Neural crest cell (in vitro differentiated cells): ENCODE measurements at regions not wholly inside any gene's neighbourhood (a gene's known extent, or its start where the extent isn't known, plus 50 kb on each side); places are given as distances from the start of the nearest gene placed in this dataset.

Experiments
- DNase-seq: peaks from one replicate; pipeline ENCODE4 v3.0.0; 2021; ENCODE audit warnings: low read depth, mixed read lengths, low spot score
- H3K27ac Mint-ChIP-seq: one replicate; pipeline ENCODE4 v1.8.0; 2021; ENCODE audit warnings: mild to moderate bottlenecking, mixed read lengths; ENCODE audit not compliant: unreplicated experiment
- H3K27me3 Mint-ChIP-seq: 2 replicates; pipeline ENCODE4 v1.8.0; 2021; ENCODE audit warnings: low read depth, mild to moderate bottlenecking, mixed read lengths
- H3K36me3 Mint-ChIP-seq: 2 replicates; pipeline ENCODE4 v1.8.0; 2021; ENCODE audit warnings: low read depth, mild to moderate bottlenecking, mixed read lengths
- H3K4me1 Mint-ChIP-seq: 2 replicates; pipeline ENCODE4 v1.8.0; 2021; ENCODE audit warnings: mixed read lengths
- H3K4me3 Mint-ChIP-seq: one replicate; pipeline ENCODE4 v1.8.0; 2021; ENCODE audit warnings: mild to moderate bottlenecking, mixed read lengths
- H3K9me3 Mint-ChIP-seq: 2 replicates; pipeline ENCODE4 v1.8.0; 2021; ENCODE audit warnings: mixed read lengths
- TF ChIP-seq, protein P1 (sequence below): fragments of 200-600 bp; sonication (generic); conservative IDR thresholded peaks from 2 replicates; pipeline ENCODE4 v1.5.0; 2021; ENCODE audit warnings: antibody characterized with exemption, mild to moderate bottlenecking

DNA sequence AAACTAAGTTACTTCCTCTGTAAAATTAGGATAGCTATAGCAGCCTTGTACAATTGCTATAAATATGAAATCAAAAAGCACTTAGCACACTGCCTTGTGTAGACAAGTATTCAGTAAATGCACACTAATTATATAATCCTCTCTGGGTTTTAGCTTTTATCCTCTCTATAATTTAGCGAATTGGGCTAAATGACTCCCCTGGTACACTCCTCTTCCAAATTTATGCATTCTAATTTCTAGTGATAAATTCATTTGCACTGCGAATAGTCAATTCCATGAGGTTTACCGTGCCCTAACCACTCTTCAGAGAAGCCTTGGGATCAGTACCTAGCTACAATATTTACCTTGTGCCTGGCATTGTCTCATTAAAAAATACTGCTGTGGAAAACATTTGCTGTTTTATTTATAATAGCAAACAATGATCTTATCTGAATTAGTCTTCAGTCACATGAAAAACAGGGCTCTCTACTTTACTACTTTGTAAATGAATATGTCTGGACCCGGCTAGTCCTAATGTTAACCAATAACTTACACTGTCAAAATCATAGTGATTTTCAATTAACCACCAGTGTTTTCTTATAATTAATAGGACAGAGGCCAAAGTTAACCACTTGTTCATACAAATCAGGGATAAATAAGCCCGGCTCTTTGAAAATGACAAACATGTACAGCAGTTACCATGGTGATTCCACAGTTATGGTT, 577.9 kb downstream of the IPMK start:
- H3K36me3 Mint-ChIP-seq: no peaks in the 10 kb centered on the region
- no peaks in the 10 kb centered on the region for H3K9me3 Mint-ChIP-seq
- no peak overlapping the region for H3K27ac Mint-ChIP-seq
- no peaks in the 10 kb centered on the region for H3K4me1 Mint-ChIP-seq
- H3K27me3 Mint-ChIP-seq: no peaks in the 10 kb centered on the region
- TF ChIP-seq, protein P1, sequence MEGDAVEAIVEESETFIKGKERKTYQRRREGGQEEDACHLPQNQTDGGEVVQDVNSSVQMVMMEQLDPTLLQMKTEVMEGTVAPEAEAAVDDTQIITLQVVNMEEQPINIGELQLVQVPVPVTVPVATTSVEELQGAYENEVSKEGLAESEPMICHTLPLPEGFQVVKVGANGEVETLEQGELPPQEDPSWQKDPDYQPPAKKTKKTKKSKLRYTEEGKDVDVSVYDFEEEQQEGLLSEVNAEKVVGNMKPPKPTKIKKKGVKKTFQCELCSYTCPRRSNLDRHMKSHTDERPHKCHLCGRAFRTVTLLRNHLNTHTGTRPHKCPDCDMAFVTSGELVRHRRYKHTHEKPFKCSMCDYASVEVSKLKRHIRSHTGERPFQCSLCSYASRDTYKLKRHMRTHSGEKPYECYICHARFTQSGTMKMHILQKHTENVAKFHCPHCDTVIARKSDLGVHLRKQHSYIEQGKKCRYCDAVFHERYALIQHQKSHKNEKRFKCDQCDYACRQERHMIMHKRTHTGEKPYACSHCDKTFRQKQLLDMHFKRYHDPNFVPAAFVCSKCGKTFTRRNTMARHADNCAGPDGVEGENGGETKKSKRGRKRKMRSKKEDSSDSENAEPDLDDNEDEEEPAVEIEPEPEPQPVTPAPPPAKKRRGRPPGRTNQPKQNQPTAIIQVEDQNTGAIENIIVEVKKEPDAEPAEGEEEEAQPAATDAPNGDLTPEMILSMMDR: no peak
- no peak for DNase-seq
- no peak overlapping the region for H3K4me3 Mint-ChIP-seq

DNA sequence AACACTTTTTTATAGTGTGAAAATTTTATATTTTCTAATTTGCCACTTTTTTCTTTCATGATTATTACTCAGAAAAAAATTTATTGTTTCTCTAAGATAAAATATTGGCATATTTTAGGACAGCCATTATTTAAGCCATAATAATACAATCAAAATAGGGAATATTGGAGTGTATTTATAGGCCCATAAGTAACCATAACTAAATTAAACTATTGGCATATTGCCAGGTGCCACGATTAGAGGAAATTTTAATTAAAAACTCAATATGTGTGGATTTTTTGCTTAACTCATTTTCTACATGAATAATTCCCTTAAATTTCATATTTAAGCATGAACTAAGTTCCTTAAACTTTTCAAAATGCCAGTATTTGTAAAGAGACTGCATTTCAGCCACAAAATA, 587.8 kb downstream of the IPMK start:
- DNase-seq: no peak
- H3K27ac Mint-ChIP-seq: no peak overlapping the region
- no peaks in the 10 kb centered on the region for H3K4me1 Mint-ChIP-seq
- no peak overlapping the region for H3K4me3 Mint-ChIP-seq
- TF ChIP-seq, protein P1: no peak
- no peaks in the 10 kb centered on the region for H3K36me3 Mint-ChIP-seq
- no peaks in the 10 kb centered on the region for H3K27me3 Mint-ChIP-seq
- H3K9me3 Mint-ChIP-seq: no peaks in the 10 kb centered on the region

DNA sequence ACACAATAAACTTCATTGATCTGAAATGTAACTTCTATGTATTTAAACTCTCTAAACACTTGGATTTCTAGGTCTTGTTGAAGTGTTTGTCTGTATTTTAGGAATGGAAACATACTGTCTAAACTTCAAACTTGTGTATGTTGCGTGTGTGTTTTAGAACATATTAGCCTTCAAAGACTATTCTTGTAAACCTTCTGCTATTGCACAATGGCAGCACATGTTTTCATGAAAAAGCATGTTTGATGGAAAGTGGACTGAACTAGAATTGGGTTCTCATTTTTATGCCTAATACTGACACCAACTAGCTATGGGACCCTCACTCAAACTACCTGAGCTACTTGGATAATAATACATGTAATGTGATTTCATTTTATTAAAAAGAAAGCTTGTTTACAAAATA, 592.6 kb downstream of the IPMK start:
- Mint-ChIP-seq H3K27ac (no peak overlapping the region), H3K4me3 (no peak overlapping the region), H3K4me1 (no peaks in the 10 kb centered on the region), H3K36me3 (no peaks in the 10 kb centered on the region), H3K9me3 (peaks cover 2% of the 10 kb centered on the region), H3K27me3 (peaks cover 2% of the 10 kb centered on the region)
- DNase-seq: no peak
- TF ChIP-seq, protein P1: no peak

DNA sequence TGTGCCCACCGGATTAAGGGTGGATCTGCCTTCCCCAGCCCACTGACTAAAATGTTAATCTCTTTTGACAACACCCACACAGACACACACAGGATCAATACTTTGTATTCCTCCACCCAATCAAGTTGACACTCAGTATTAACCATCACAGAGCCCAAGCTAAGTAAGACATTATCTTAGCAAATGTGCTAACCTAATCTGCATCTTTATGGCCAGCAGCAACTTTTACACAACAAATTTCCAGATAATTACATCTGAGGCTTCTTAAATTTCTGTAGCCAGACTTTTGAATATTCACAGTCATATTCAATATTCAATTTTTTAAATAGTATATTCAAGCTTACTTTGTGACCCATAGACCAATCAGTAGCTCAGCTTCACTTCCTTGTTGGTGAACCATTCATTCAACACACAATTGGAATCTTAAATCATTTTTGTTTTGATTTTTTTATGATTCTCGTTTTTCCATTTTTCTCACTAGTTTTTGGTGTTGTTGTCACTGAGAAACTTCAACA, 594.2 kb downstream of the IPMK start:
- Mint-ChIP-seq H3K27me3 (peaks cover 2% of the 10 kb centered on the region), H3K36me3 (no peaks in the 10 kb centered on the region), H3K9me3 (peaks cover 2% of the 10 kb centered on the region), H3K4me1 (no peaks in the 10 kb centered on the region), H3K27ac (no peak overlapping the region), H3K4me3 (no peak overlapping the region)
- DNase-seq: no peak
- TF ChIP-seq, protein P1: no peak

DNA sequence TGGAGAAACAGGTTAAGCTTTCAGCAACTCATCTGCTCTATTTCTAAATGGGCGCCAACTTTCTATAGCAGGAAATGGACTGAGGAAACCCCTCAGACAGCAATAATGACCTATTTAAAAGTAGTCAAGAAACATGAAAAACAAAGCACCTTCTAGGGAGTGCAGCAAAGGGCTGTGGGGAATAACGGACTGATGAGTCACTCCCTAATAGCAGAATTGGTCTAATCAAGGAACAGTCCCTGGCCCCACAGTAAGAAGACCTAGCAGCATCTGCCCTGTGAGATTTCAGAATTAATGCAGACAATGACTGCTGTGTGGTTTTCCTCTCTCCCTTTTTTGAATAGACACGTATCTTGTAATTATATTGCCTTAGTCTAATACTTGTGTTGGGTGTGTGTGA, 602.9 kb downstream of the IPMK start:
- H3K4me1 Mint-ChIP-seq: no peaks in the 10 kb centered on the region
- no peaks in the 10 kb centered on the region for H3K36me3 Mint-ChIP-seq
- H3K4me3 Mint-ChIP-seq: no peak overlapping the region
- DNase-seq: no peak
- H3K27ac Mint-ChIP-seq: no peak overlapping the region
- no peaks in the 10 kb centered on the region for H3K27me3 Mint-ChIP-seq
- peaks cover 3% of the 10 kb centered on the region for H3K9me3 Mint-ChIP-seq
- TF ChIP-seq, protein P1: no peak
